GM21515 (cell line): ENCODE measurements at regions not wholly inside any gene's neighbourhood (a gene's known extent, or its start where the extent isn't known, plus 50 kb on each side); places are given as distances from the start of the nearest gene placed in this dataset.
"Not testable (repeated sequence)": the region's sequence is repeated elsewhere in the genome, so short reads cannot be mapped to it uniquely, and the experiment has no call there.

Experiments used
- ATAC-seq: cut with Tn5 transposase; IDR thresholded peaks from one replicate; pipeline ENCODE4 v1.9.1; 2021; ENCODE audit not compliant: unreplicated experiment

DNA sequence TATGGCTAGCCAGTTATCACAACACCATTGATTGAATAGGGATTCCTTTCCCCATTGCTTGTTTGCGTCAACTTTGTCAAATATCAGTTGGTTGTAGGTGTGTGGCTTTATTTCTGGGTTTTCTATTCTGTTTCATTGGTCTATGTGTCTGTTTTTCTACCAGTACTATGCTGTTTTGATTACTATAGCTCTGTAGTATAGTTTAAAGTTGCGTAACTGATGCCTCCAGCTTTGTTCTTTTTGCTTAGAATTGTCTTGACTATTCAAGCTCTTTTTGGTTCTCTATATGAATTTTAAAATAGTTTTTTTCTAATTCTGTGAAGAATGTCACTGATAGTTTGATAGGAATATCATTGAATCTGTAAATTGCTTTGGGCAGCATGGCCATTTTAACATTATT, 194.9 kb upstream of the FN1 start:
- ATAC-seq = not testable (repeated sequence)

DNA sequence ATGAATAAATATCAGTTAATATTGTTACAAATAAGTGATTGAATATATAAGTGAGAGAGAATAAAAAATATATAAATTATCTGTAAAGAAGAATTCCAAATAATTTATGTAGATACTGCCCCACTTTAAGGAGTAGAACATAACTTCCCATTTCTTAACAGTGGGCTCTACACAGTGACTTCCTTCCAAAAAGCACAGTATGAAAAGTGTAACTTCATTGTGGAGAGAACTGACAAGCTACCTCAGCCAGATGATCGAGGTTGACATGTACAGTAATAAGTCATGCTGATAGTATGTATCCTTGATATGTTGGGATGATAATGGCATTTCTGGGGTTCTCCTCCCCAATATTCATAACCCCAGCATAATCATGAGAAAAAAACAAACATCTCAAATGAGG, 191.9 kb upstream of the FN1 start:
- ATAC-seq = no peak

DNA sequence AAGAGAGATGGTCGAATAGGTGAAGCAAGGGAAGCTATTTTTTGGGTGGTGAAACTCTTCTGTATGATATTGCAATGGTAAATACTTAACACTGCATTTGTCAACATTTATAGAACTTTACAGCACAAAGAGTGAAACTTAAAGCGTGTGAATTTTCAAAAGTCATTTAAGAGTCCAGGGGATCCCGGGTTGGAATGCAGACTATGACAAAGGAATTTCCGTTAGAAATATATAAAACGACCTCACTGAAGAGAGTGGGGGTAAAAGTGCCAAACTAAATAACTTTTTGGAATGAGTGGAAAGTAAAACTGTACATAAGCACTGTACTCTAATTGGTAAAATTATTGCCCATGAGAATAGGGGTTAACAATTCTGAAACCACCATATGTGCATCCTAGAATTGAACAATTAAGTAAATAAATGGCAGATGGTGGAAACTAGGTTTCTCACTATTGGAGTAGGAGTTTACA, 191.0 kb upstream of the FN1 start:
- ATAC-seq = no peak

DNA sequence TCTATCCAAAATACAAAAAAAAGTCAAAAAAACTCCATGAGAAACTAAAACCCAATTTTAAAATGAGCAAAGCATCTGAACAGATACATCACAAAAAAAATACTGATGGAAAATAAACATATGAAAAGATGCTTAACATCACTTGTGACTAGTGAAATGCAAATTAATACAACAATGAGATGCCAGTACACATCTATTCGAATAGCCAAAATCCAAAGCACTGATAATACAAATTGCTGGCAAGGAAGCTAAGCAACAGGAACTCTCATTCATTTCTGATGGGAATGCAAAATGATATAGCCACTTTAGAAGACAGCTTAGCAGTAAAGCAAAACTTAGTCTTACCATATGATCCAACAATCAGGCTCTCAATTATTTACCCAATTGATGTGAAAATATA, 190.2 kb upstream of the FN1 start:
- no peak for ATAC-seq

DNA sequence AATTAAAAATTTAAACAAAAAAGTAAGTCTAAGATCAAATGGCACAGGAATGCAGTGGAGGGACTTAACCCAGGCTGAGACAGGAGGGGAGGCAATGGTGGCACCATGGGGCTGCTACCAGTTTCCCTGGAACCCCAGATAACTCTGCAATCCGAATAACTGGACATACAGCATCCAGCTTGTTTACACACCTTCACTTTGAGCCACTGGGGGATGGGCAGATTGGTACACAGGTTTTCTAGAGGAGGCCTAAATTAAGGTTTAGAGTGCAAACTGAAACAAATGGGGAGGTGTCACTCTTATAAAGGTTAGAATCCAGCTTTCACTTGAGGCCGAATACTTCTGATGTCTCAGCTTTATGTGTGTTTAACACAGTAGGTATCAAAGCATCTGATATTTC, 189.3 kb upstream of the FN1 start:
- no peak for ATAC-seq

DNA sequence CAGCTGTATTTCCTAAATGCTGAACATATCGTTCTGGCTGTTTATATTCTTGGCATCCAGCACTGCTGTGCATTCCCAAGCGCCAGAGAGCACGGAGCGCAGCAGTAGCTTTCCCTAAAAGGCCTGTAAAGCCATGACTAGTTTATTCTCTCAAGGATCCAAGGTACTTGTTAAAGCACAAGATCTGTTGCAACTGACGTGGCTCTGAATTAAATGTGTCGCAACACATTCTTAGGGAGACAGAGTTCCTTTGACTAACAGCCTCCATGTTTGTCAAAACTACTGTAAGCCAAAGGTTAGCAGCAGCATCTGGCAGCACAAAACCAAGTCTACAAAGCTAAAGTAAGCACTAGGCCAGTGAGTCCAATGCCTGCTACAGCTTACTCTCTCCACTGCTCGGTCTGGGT, 188.6 kb upstream of the FN1 start:
- no peak for ATAC-seq

DNA sequence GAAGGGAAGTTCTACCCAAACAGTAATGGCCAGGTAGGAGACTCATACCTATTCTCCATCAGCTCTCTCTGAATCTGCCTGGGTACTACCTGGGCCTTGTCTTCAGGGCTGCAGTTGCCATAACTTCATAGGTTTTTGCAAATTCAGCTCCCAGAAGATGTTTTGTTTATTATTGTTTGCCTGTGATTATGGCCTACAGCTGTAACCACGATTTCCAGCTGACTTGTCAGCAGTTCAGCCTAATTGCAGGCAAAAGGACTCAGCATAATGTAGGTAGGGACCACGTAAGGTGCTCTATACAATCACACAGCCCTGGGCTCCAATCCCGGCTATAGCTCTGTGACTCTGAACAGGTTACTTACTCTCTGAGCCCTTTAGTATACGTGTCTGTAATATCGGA, 187.0 kb upstream of the FN1 start:
- ATAC-seq = no peak

DNA sequence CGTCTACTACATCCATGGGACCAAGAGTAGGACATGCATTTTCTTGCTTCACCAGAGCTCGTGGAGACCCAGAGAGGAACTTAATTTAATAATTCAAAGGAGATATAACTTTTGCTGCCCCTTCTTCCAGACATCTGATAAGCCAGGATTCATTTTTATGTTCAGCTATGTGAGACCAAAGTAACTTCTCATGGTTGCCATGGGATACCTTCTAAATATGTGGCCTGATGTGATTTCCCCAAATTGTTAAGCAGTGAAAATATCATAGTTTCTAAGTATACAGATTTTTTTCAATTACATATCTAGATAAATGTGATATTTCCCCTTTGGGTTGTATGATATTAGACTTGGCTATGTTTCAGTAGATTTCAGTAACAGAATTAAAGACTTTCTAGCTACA, 185.5 kb upstream of the FN1 start:
- no peak for ATAC-seq

DNA sequence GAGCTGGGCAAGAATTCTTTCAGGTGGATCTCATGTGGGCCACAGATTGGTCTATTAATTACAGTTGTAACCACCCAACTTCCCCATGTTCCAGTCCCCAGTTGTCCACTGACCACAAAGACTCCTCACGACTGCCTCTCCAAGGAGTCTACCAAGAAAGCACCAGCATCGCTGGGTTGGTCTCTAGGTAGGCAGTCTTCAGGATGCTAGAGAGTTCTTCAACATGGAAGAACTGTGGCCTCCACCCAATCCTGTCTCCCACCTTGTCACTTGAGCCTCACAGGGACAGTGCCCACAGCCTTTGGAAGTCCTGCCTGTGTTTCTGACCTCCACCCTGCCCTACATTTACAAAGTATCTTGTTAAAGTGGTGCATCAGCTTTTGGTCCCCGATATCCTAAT, 184.7 kb upstream of the FN1 start:
- ATAC-seq = no peak

DNA sequence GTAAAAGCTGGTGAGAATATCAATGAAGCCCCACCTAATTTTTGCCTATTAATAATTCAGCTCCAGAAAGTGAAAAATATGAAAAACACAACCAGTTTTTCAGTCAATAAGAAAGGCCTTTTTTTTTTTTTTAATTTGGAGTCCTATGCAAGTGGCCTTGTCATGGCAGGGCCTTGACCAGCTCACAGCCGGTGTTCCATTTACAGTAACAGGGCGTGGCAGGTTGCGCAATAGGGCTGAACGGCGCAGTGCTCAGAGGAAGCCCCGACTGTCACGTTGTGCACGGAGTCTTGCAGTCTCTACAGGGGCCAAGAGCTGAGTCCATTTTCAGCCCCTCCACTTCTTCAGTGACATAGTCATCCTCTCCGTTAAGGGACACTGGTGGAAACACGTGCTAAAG, 184.1 kb upstream of the FN1 start:
- ATAC-seq = no peak

DNA sequence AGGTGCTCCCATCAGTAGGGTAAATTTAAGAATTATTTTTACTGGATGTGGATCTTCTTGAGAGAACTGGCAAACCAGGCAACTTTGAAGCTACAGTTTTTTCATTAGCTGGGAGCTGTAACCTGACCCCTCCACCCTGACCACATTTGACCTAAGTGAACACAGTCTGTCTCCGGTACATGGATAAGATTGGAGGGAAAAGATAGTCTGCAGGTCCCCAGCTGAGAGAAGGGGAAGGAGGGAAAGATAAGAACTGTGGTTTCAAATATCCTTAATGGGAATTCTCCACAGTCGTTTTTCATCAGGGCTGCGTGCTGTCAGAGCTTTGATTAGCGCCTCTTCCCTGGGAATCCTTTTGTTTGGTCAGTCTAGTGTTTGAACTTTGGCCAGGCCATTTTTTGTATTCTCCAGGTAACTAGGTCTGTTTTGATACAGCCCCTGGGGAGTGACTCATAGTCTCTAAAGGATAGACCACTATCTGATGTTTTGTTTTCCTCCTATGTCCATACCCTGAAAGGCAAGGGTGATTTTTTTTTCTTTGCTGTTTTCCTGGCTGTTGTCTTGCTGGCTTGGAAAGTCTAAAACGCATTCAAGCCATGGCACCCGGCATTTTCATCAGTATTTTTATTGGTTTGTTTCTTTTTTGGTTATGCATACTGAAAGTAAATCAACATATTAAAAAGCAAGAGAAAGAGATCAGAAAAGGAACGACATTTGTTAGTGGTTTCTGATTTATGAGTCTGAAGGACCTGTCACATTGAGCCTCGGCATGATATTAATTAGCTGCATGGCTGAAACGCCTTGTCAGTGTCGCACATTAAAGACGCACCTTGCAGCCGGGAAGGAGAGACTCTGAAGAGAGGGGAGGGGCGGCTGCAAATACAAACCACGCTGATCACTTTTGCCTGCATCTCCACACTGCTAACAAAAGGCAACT, 183.4 kb upstream of the FN1 start:
- no peak for ATAC-seq

DNA sequence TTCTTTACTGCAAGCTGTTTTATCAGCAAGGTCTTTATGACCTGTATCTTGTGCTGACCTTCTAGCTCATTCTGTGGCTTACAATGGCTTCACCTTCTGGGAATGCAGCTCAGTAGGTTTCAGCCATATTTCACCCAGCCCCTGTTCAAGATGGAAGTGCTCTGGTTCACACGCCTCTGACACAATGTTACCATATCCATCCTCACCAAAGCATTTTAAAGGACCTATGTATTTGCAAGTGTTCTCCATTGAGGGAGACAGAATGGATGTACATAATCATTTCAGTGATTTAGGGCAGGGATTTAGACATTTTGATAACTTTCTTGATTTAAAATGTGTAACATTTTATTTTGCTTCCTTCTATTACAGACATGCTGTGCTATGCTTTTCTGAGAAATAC, 182.3 kb upstream of the FN1 start:
- ATAC-seq = no peak

DNA sequence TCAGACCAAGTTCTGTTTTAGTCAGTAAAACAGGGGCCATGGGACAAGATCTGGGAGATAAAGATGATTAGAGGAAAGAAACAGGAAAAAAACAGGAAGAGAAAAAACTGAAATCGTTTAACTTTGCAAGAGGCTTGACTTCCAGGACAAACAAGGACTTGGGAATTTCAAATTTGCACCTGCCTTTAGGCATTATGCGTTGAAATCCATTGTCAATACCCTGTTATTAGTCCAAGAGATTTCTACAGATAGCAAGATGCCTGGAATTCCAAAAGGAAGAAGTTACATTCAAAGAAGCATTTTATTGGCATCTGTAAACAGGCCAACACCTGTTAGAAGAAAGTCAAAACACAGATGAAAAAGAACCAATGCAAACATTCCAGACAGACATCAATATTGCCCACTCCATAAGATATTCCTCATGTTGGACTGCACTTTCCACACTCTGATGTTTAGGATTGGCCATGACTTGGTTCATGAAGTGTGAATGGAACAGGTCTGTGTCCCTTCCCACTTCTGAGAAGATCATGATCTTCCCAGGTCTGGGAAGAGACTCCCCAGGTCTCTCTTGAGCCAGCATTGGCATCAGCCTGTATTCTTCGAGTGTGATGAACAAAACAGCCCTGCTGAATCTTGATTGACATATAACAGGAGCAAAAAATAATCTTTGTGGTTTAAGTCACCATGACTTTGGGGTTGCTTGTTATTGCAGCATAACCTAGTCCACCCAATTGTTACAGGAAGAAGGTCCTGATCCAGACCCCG, 181.4 kb upstream of the FN1 start:
- no peak for ATAC-seq

DNA sequence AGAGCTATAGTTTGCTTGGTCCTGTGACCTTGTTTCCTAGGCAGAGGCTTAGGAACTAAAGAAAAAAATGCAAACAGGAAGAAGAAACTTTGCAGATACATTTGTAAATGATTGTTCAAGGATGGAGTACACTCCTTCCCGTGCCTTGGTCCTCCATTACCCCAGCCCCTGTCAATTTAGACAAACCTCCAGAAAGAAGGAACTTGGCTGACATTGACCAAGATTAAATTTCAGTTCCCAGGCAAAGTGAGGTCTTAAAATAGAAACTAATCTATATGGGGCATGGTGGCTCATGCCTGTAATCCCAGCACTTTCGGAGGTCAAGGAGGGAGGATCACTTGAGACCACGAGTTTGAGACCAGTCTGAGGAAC, 179.9 kb upstream of the FN1 start:
- no peak for ATAC-seq

DNA sequence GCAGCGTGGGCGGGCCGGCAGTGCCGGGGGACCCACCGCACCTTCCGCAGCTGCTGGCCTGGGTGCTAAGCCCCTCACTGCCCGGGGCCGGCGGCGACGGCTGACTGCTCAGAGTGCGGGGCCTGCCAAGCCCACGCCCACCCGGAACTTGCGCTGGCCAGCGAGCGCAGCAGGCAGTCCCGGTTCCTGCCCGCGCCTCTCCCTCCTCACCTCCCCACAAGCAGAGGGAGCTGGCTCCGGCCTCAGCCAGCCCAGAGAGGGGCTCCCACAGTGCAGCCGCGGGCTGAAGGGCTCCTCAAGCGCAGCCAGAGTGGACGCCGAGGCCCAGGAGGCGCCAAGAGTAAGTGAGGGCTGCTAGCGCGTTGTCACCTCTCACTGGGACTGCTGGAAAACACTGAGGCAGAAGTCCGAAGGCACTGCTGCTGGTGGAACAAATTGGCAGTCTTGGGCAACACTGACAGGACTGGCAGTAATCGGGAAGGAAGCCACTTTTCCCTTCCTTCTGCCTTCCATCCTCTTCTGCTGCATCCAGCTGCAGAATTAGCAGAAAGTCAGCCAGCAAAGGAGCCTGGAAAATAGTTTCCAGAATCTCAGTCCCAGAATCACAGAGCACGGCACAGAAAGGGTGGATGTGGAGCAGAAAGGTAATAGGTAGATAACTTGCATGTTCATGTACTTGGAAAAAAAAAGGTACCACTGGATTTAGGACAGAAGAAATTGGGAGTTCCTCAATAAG, 179.4 kb upstream of the FN1 start:
- no peak for ATAC-seq

DNA sequence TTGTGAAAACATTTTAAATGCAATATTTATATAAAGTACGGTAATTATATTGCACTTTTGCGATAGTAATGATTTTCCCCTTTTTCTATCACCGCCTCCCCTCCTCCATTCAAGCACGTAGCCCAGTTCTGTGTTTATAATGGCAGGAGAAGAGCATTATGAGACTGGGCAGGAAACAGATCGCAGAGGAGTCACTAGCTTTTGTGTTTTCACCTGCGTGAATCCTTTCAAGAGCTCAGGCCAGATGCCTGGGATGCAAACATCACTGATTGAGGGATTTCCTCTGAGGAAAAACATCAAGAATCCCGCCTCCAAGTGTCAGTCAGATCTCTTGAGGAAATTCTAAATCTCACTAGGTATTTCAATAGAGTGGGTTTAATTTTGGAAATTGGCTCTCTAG, 178.4 kb upstream of the FN1 start:
- ATAC-seq = no peak

DNA sequence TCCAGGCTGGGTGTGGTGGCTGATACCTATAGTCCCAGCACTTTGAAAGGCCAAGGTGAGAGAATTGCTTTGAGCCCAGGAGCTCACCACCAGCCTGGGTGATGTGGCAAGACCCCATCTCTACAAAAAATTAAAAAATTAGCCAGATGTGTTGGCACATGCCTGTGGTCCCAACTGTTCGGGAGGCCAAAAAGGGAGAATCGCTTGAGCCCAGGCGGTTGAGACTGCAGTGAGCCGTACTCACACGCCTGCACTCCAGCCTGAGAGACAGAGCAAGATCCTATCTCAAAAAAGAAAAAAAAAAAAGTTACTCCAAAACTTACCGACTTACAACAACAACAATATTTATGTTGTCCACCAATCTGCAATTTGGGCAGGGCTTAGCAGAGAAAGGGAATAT, 178.0 kb upstream of the FN1 start:
- ATAC-seq = no peak

DNA sequence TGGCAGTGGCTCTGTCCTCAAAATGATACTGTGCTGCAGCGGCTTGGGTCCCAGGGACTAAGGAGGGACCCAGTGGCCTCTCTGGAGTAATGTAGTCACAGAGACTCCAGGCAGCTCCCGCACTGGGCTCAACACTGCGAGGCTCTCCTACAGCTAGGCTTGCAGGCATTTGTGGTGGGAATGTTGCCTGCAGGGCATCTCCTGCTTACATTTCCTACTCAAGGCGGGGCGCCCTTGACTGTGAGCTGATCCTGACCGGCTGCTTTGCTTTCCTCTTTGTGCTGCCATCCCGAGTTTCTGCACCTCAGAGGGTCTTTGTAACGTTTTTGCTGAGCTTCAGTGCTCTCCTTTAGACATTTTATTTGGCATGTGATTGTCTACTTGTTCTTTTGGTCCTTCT, 177.4 kb upstream of the FN1 start:
- no peak for ATAC-seq

DNA sequence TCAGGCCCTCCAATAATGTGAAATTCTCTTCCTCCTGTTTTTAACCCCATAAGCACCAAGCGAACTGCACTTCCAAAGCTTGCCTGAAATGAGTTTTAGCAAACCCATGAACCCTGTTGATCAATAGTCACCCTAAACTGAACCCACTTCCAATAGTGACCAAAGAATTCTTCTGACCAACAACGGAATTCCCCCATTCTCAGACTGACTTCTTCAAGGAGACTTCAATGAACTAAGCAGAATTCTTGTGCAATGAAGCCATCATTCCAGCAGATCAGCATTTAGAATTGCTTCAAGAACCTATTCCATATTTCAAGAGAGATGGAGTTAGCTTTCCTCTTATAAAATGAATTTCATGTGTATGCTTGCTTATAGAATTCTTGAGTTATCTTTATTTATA, 176.9 kb upstream of the FN1 start:
- ATAC-seq = no peak

DNA sequence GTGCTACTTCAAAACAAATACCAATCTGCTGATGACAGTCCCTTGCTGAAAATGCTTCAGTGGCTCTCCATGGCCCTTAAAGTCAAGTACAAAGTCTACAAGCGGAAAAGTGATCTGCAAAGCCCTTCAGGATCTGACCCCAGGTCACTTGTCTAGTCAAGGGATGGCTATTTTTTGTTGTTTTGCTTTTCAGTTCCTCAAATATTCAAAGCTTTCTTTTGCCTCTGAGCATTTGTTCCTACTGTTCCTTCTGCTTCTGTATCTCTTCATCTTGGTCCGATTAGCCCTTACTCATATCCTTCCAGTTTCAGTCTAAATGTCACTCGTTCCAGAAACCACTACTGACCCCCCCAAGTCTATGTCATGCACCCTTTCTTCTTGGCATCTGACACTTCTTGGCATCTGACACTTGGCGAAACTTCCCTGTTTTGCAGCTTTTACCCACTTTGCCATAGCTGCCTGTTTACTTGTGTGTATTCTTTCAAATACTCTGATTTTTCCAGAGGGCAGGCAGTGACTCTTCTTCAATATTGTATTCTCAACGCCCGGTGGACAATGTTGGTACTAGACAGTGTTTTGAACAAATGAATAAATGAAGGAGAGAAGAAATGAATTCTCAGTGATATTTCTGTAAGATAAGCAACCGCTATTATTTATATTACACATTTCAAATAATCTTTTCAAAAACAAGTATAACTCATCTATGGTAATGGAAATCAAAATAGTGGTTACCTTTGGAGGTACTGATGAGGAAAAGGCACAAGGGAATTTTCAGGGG, 175.9 kb upstream of the FN1 start:
- no peak for ATAC-seq
